Erythroblast (primary cell): ENCODE measurements at regions not wholly inside any gene's neighbourhood (a gene's known extent, or its start where the extent isn't known, plus 50 kb on each side); places are given as distances from the start of the nearest gene placed in this dataset.

ENCODE experiments used
- GATA1 ChIP-seq: IDR thresholded peaks from 2 replicates; pipeline ENCODE4 v1.6.1; 2011; ENCODE audit warnings: low read depth, mild to moderate bottlenecking, control low read depth, low read length, moderate library complexity
- POLR2A ChIP-seq: IDR thresholded peaks from 2 replicates; pipeline ENCODE4 v1.6.1; 2011; ENCODE audit warnings: mild to moderate bottlenecking, low read length

DNA sequence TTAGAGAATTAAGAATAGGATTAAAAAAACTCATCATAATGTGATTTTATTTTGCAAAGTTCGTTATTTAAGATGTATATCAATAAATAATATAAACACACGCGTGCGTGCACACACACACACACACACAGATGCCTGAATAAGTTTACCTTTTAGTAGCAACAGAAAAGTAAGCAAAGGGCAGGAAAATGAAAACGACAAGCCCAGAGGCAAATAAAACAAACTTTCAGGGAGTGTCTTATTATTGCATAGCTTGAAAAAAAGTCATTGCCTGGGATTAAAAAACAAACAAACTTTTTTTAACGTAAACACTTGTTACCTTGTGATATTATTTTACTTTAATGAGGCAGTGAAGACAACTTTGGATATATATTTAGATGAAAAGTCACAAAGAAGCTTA lies 226.4 kb downstream of the BAMBI start:
- TF ChIP-seq POLR2A (no peak), GATA1 (no peak)
